Neuronal stem cell (in vitro differentiated cells): ENCODE measurements at regions not wholly inside any gene's neighbourhood (a gene's known extent, or its start where the extent isn't known, plus 50 kb on each side); places are given as distances from the start of the nearest gene placed in this dataset.

ENCODE experiments used
- DNase-seq: peaks from one replicate; pipeline ENCODE4 v3.0.0-alpha.2; 2013; ENCODE audit warnings: low spot score
- H2AFZ ChIP-seq: one replicate; pipeline ENCODE4 v1.6.1; 2013; ENCODE audit warnings: mild to moderate bottlenecking, low read length, inconsistent platforms
- H2AK5ac ChIP-seq: 2 replicates; pipeline ENCODE4 v1.6.1; 2013; ENCODE audit warnings: low read depth, mild to moderate bottlenecking, inconsistent platforms, low read length, moderate library complexity, mixed read lengths
- H2BK120ac ChIP-seq: 2 replicates; pipeline ENCODE4 v1.6.1; 2013; ENCODE audit warnings: low read depth, mild to moderate bottlenecking, inconsistent platforms, low read length, moderate library complexity, mixed read lengths
- H2BK12ac ChIP-seq: one replicate; pipeline ENCODE4 v1.6.1; 2013; ENCODE audit warnings: low read length, inconsistent platforms
- H2BK15ac ChIP-seq: 2 replicates; pipeline ENCODE4 v1.6.1; 2013; ENCODE audit warnings: mild to moderate bottlenecking, low read length, inconsistent platforms, mixed read lengths
- H2BK5ac ChIP-seq: one replicate; pipeline ENCODE4 v1.6.1; 2013; ENCODE audit warnings: inconsistent platforms, mild to moderate bottlenecking, low read length, moderate library complexity
- H3K14ac ChIP-seq: one replicate; pipeline ENCODE4 v1.6.1; 2013; ENCODE audit warnings: low read length, inconsistent platforms
- H3K18ac ChIP-seq: 2 replicates; pipeline ENCODE4 v1.6.1; 2013; ENCODE audit warnings: low read length, inconsistent platforms
- H3K23ac ChIP-seq: 2 replicates; pipeline ENCODE4 v1.6.1; 2013; ENCODE audit warnings: low read depth, mild to moderate bottlenecking, mixed read lengths, low read length, inconsistent platforms; ENCODE audit not compliant: poor library complexity
- H3K27ac ChIP-seq: replicated peaks from 3 replicates; pipeline ENCODE4 v1.5.1; 2013; ENCODE audit warnings: low read length, inconsistent platforms
- H3K27me3 ChIP-seq, 3 experiments: 2 replicates each; pipeline ENCODE4 v1.6.1; 2013; ENCODE audit warnings: low read length in 3 of 3, mild to moderate bottlenecking in 2 of 3, inconsistent platforms in 1 of 3, low read depth in 1 of 3, mixed read lengths in 1 of 3, moderate library complexity in 1 of 3; ENCODE audit not compliant: control insufficient read depth in 3 of 3, insufficient read depth in 3 of 3
- H3K36me3 ChIP-seq, 2 donors: replicated peaks in 1 of 2; 2 replicates each; pipeline ENCODE4 v1.6.1; 2013; ENCODE audit warnings: low read length in 2 of 2; ENCODE audit not compliant: control insufficient read depth in 2 of 2, insufficient read depth in 2 of 2
- H3K4ac ChIP-seq: 2 replicates; pipeline ENCODE4 v1.6.1; 2013; ENCODE audit warnings: inconsistent platforms, mild to moderate bottlenecking, low read length, moderate library complexity
- H3K4me1 ChIP-seq, 2 donors: 1 replicate in 1 of 2; 2 replicates in 1 of 2; pipeline ENCODE4 v1.6.1; 2013; ENCODE audit warnings: low read length in 2 of 2, low read depth in 1 of 2; ENCODE audit not compliant: control insufficient read depth in 2 of 2, insufficient read depth in 1 of 2
- H3K4me2 ChIP-seq: one replicate; pipeline ENCODE4 v1.6.1; 2013; ENCODE audit warnings: mild to moderate bottlenecking, low read length, inconsistent platforms; ENCODE audit not compliant: insufficient read depth, poor library complexity, severe bottlenecking
- H3K4me3 ChIP-seq, 2 donors: 2 replicates each; pipeline ENCODE4 v1.5.1; 2013; ENCODE audit warnings: low read length in 2 of 2, mild to moderate bottlenecking in 2 of 2, inconsistent platforms in 1 of 2, moderate library complexity in 1 of 2
- H3K79me1 ChIP-seq: one replicate; pipeline ENCODE4 v1.6.1; 2013; ENCODE audit warnings: low read depth, mild to moderate bottlenecking, inconsistent platforms, low read length, moderate library complexity
- H3K9ac ChIP-seq: one replicate; pipeline ENCODE4 v1.6.1; 2013; ENCODE audit warnings: mild to moderate bottlenecking, low read depth, low read length, inconsistent platforms; ENCODE audit not compliant: poor library complexity
- H3K9me3 ChIP-seq, 2 donors: replicated peaks in 1 of 2; 2 replicates each; pipeline versions ENCODE3 to v1.6.1; 2013; ENCODE audit warnings: low read length in 2 of 2, mild to moderate bottlenecking in 2 of 2, inconsistent platforms in 1 of 2, low read depth in 1 of 2, mixed read lengths in 1 of 2, moderate library complexity in 1 of 2; ENCODE audit not compliant: control insufficient read depth in 2 of 2, insufficient read depth in 1 of 2
- H4K8ac ChIP-seq: one replicate; pipeline ENCODE4 v1.6.1; 2013; ENCODE audit warnings: low read depth, mild to moderate bottlenecking, inconsistent platforms, low read length, moderate library complexity
- H4K91ac ChIP-seq: one replicate; pipeline ENCODE4 v1.6.1; 2013; ENCODE audit warnings: low read length, low read depth, mild to moderate bottlenecking, inconsistent platforms; ENCODE audit not compliant: poor library complexity
- WGBS, 2 donors: extraction: QIAGEN DNeasy Blood & Tissue Kit; methylation state at CpG; one replicate each; pipeline ENCODE4 v1.1.7; 2013; ENCODE audit warnings: missing lambda C conversion rate in 2 of 2, mixed read lengths in 1 of 2; ENCODE audit not compliant: insufficient read length in 2 of 2, insufficient replicate concordance in 1 of 2; ENCODE audit errors: extremely low coverage in 2 of 2; 5-methylcytosine and 5-hydroxymethylcytosine counted together

GRCh38 chr6:48736501-48737206 lies 625.7 kb upstream of the PTCHD4 start:
- Histone ChIP-seq H2BK5ac (no peak overlapping the region), H3K9me3 (no peaks in the 10 kb centered on the region), H3K14ac (no peak overlapping the region), H2BK120ac (no peak overlapping the region), H3K79me1 (no peaks in the 10 kb centered on the region), H3K27ac (no peak overlapping the region), H4K8ac (no peak overlapping the region), H3K27me3 (no peaks in the 10 kb centered on the region), H3K4ac (no peak overlapping the region), H3K36me3 (no peaks in the 10 kb centered on the region), H3K4me2 (no peak overlapping the region), H3K9ac (no peak overlapping the region), H3K23ac (no peak overlapping the region), H2BK12ac (no peak overlapping the region), H2AK5ac (no peak overlapping the region), H3K18ac (no peak overlapping the region), H4K91ac (no peak overlapping the region), H3K4me1 (no peaks in the 10 kb centered on the region), H2BK15ac (no peak overlapping the region), H3K4me3 (no peak overlapping the region), H2AFZ (no peak overlapping the region)
- WGBS, 2 donors: no CpG with 5 or more reads among the region's 2 CpGs
- no peak for DNase-seq

DNA sequence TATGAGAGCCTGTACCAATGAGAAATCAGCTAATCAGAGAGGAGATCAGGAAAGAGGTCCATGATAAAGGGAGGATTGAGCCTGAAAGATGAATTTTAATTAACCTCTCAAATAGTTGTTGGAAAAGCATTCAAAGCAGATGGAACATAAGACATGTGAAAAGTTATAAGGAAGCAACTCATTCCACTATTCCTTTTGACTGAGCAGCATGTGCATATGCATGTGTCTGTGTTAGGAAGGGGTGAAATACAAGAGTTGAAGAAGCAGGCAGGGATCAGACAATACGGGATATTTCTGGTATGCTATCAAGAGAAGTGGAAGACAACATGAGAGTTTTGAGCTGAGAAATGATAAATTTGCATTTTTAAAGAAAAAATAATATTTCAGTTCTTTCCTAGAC lies 624.8 kb upstream of the PTCHD4 start:
- no peak overlapping the region for H4K8ac ChIP-seq
- H3K27me3 ChIP-seq: no peaks in the 10 kb centered on the region
- no peak overlapping the region for H3K4me3 ChIP-seq
- H3K4ac ChIP-seq: no peak overlapping the region
- no peak overlapping the region for H3K23ac ChIP-seq
- no peak overlapping the region for H3K9ac ChIP-seq
- H3K79me1 ChIP-seq: no peaks in the 10 kb centered on the region
- no peaks in the 10 kb centered on the region for H3K9me3 ChIP-seq
- no CpG with 5 or more reads among the region's 1 CpG for WGBS, 2 donors
- H3K36me3 ChIP-seq: no peaks in the 10 kb centered on the region
- H2AFZ ChIP-seq: no peak overlapping the region
- H2BK5ac ChIP-seq: no peak overlapping the region
- no peak overlapping the region for H3K18ac ChIP-seq
- no peak overlapping the region for H2BK15ac ChIP-seq
- no peak overlapping the region for H2BK12ac ChIP-seq
- no peak for DNase-seq
- no peak overlapping the region for H3K27ac ChIP-seq
- H3K4me2 ChIP-seq: no peak overlapping the region
- H2AK5ac ChIP-seq: no peak overlapping the region
- H3K4me1 ChIP-seq: no peaks in the 10 kb centered on the region
- no peak overlapping the region for H3K14ac ChIP-seq
- H2BK120ac ChIP-seq: no peak overlapping the region
- H4K91ac ChIP-seq: no peak overlapping the region

GRCh38 chr6:48733581-48733980 lies 622.6 kb upstream of the PTCHD4 start:
- Histone ChIP-seq H2BK12ac (no peak overlapping the region), H2AFZ (no peak overlapping the region), H3K4me1 (no peaks in the 10 kb centered on the region), H4K91ac (no peak overlapping the region), H3K4me2 (no peak overlapping the region), H3K4me3 (no peak overlapping the region), H4K8ac (no peak overlapping the region), H2AK5ac (no peak overlapping the region), H3K4ac (no peak overlapping the region), H3K23ac (no peak overlapping the region), H3K9ac (no peak overlapping the region), H3K27me3 (no peaks in the 10 kb centered on the region), H3K27ac (no peak overlapping the region), H3K79me1 (no peaks in the 10 kb centered on the region), H2BK5ac (no peak overlapping the region), H3K9me3 (no peaks in the 10 kb centered on the region), H3K36me3 (no peaks in the 10 kb centered on the region), H3K14ac (no peak overlapping the region), H2BK15ac (no peak overlapping the region), H2BK120ac (no peak overlapping the region), H3K18ac (no peak overlapping the region)
- no CpG with 5 or more reads among the region's 1 CpG for WGBS, 2 donors
- no peak for DNase-seq

DNA sequence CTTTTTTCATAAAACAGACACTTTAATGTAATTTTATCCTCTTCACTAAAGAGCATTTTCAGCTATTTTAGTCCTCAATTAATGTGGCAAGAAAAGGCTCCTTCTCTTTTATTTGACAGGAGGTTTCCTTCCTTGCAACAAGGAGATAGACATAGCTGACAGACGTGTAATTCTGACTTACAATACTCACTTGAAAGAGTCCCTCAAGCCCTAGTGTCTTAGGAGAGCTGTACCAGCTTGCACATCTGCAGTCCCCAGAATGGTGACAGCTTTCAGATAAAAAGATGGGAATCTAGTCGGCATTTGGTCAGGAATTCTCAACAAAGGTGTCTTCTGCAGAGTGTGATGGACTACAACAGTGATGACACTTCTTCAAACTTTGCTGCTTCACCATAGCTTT lies 603.7 kb upstream of the PTCHD4 start:
- WGBS, 2 donors: no CpG with 5 or more reads among the region's 2 CpGs
- Histone ChIP-seq H3K27me3 (no peaks in the 10 kb centered on the region), H3K4ac (no peak overlapping the region), H3K9me3 (no peaks in the 10 kb centered on the region), H3K36me3 (no peaks in the 10 kb centered on the region), H2BK120ac (no peak overlapping the region), H4K8ac (no peak overlapping the region), H3K23ac (no peak overlapping the region), H3K79me1 (no peaks in the 10 kb centered on the region), H3K4me3 (no peak overlapping the region), H3K9ac (no peak overlapping the region), H3K4me2 (no peak overlapping the region), H2BK15ac (no peak overlapping the region), H3K4me1 (peaks cover 0 to 2% of the 10 kb centered on the region in 2 donors), H2BK5ac (no peak overlapping the region), H2BK12ac (no peak overlapping the region), H3K14ac (no peak overlapping the region), H4K91ac (no peak overlapping the region), H3K27ac (no peak overlapping the region), H2AFZ (no peak overlapping the region), H3K18ac (no peak overlapping the region), H2AK5ac (no peak overlapping the region)
- DNase-seq: no peak
